Hepatocyte (in vitro differentiated cells): ENCODE measurements at regions not wholly inside any gene's neighbourhood (a gene's known extent, or its start where the extent isn't known, plus 50 kb on each side); places are given as distances from the start of the nearest gene placed in this dataset.

Source experiments
- DNase-seq: peaks from one replicate; pipeline ENCODE4 v3.0.0-alpha.2; 2016; ENCODE audit warnings: low spot score
- H2AFZ ChIP-seq: fragments of 200-600 bp; sonication (generic); 2 replicates; pipeline ENCODE4 v1.6.0; 2016; ENCODE audit warnings: antibody characterized with exemption, mild to moderate bottlenecking
- H3K27ac ChIP-seq: fragments of 200-600 bp; sonication (generic); 2 replicates; pipeline ENCODE4 v1.5.1; 2016; ENCODE audit warnings: mild to moderate bottlenecking
- H3K27me3 ChIP-seq: fragments of 200-600 bp; sonication (generic); 2 replicates; pipeline ENCODE4 v1.6.1; 2016
- H3K36me3 ChIP-seq: fragments of 200-600 bp; sonication (generic); replicated peaks from 2 replicates; pipeline ENCODE4 v1.5.1; 2016; ENCODE audit warnings: low read depth; ENCODE audit not compliant: insufficient read depth
- H3K4me1 ChIP-seq: fragments of 200-600 bp; sonication (generic); 2 replicates; pipeline ENCODE4 v1.5.1; 2016; ENCODE audit warnings: mild to moderate bottlenecking, moderate library complexity; ENCODE audit not compliant: insufficient read depth
- H3K4me2 ChIP-seq: fragments of 200-600 bp; sonication (generic); 2 replicates; pipeline ENCODE4 v1.6.0; 2016
- H3K4me3 ChIP-seq: fragments of 200-600 bp; sonication (generic); 2 replicates; pipeline ENCODE4 v1.5.1; 2016; ENCODE audit warnings: mild to moderate bottlenecking
- H3K79me2 ChIP-seq: fragments of 200-600 bp; sonication (generic); 2 replicates; pipeline ENCODE4 v1.6.0; 2017; ENCODE audit warnings: mild to moderate bottlenecking
- H3K9me2 ChIP-seq: fragments of 200-600 bp; sonication (generic); replicated peaks from 2 replicates; pipeline ENCODE4 v1.6.0; 2017; ENCODE audit warnings: mild to moderate bottlenecking; ENCODE audit not compliant: insufficient read depth
- H3K9me3 ChIP-seq: fragments of 200-600 bp; sonication (generic); 2 replicates; pipeline ENCODE4 v1.5.1; 2016; ENCODE audit warnings: low read depth, mild to moderate bottlenecking
- H4K20me1 ChIP-seq: fragments of 200-600 bp; sonication (generic); 2 replicates; pipeline ENCODE4 v1.6.0; 2016; ENCODE audit warnings: mild to moderate bottlenecking; ENCODE audit not compliant: insufficient read depth, poor library complexity, severe bottlenecking
- CTCF ChIP-seq: fragments of 200-600 bp; sonication (generic); IDR thresholded peaks from 2 replicates; pipeline ENCODE4 v1.5.1; 2016; ENCODE audit warnings: antibody characterized with exemption, mild to moderate bottlenecking; ENCODE audit not compliant: poor library complexity
- EZH2 ChIP-seq: fragments of 200-600 bp; sonication (generic); IDR thresholded peaks from 2 replicates; pipeline ENCODE4 v1.6.1; 2016; ENCODE audit warnings: antibody characterized with exemption, mild to moderate bottlenecking, borderline replicate concordance
- EZH2phosphoT487 ChIP-seq: fragments of 200-600 bp; sonication (generic); IDR thresholded peaks from one replicate; pipeline ENCODE4 v1.6.1; 2018; ENCODE audit warnings: antibody characterized with exemption, mild to moderate bottlenecking, low read depth, moderate library complexity; ENCODE audit not compliant: unreplicated experiment, severe bottlenecking
- WGBS: methylation state at CpG from one replicate; pipeline ENCODE4 v1.1.6; 2016; ENCODE audit warnings: low lambda C conversion rate; ENCODE audit errors: missing lambda C conversion rate; 5-methylcytosine and 5-hydroxymethylcytosine counted together

DNA sequence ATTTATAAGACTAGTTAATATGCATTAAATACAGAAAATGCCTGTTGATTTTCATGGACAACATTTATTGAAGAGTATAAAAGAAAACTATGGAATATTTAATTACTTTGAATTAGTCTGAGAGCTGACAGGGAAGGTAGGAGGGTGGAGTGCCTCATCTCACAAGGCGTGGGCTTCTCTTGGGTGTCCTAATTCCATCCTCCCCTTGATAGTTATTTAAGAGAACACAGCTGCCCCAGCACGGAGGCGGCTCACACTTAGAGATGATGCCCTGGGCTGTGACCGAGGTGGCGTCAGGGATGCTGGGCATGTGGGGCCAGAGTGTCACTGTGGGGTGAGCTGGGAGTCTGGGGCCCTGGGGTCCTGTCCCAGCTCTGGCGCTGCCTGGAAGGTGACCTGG lies 493.0 kb downstream of the PTPRU start:
- no peaks in the 10 kb centered on the region for H3K79me2 ChIP-seq
- no peaks in the 10 kb centered on the region for H3K9me2 ChIP-seq
- TF ChIP-seq CTCF (no peak), EZH2phosphoT487 (no peak), EZH2 (no peak)
- H3K4me3 ChIP-seq: no peak overlapping the region
- no peak overlapping the region for H3K27ac ChIP-seq
- H4K20me1 ChIP-seq: no peaks in the 10 kb centered on the region
- no peaks in the 10 kb centered on the region for H3K9me3 ChIP-seq
- H3K27me3 ChIP-seq: peaks cover 6% of the 10 kb centered on the region
- no peak overlapping the region for H2AFZ ChIP-seq
- no peak for DNase-seq
- H3K36me3 ChIP-seq: no peaks in the 10 kb centered on the region
- H3K4me1 ChIP-seq: no peaks in the 10 kb centered on the region
- 93% methylated on average over 6 of the region's 6 CpGs for WGBS
- no peak overlapping the region for H3K4me2 ChIP-seq

DNA sequence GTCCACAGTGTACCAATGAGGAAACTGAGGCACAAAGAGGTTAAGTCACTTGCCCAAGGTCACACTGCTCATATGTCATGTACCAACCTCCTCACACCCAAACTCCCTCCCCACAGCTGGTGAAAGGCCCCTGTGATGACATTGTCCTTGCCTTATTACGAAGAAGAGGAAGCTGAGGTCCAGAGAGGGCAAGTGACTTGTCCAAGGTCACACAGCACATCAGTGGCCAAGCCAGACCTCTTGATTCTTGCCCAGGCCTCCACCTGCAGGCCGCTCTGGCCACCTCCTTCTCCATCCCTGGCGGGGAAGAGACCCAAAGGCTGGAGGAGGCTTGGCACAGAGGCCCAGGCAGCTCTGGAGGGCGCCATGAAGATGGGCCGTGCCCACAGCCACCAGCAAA lies 492.4 kb downstream of the PTPRU start:
- H3K4me1 ChIP-seq: no peaks in the 10 kb centered on the region
- TF ChIP-seq EZH2 (no peak), CTCF (no peak), EZH2phosphoT487 (no peak)
- 80% methylated on average over 5 of the region's 5 CpGs for WGBS
- no peak overlapping the region for H3K27ac ChIP-seq
- no peaks in the 10 kb centered on the region for H3K79me2 ChIP-seq
- H3K9me3 ChIP-seq: no peaks in the 10 kb centered on the region
- no peak for DNase-seq
- H2AFZ ChIP-seq: no peak overlapping the region
- no peak overlapping the region for H3K4me2 ChIP-seq
- peaks cover 6% of the 10 kb centered on the region for H3K27me3 ChIP-seq
- no peaks in the 10 kb centered on the region for H4K20me1 ChIP-seq
- H3K4me3 ChIP-seq: no peak overlapping the region
- H3K9me2 ChIP-seq: no peaks in the 10 kb centered on the region
- H3K36me3 ChIP-seq: no peaks in the 10 kb centered on the region

DNA sequence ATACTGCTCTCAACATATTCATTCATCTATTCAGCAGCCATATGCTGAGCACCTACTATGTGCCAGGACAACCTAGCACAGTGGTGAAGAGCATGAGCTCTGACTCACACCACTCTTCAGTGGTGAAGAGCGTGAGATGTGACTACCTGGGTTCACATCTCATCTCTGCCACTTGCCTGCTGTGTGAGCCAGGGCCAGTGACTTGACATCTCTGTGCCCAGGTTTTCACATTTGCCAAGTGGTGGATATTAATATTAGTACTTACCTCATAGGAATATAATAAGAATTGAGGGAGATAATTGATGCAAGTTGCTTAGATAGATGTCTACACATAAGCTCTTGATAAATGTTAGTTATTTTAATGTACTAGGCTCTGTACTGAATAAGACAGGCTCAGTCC lies 488.9 kb downstream of the PTPRU start:
- Histone ChIP-seq H4K20me1 (no peaks in the 10 kb centered on the region), H3K4me2 (no peak overlapping the region), H3K27me3 (no peaks in the 10 kb centered on the region), H3K4me1 (no peaks in the 10 kb centered on the region), H3K4me3 (no peak overlapping the region), H3K27ac (no peak overlapping the region), H3K79me2 (no peaks in the 10 kb centered on the region), H3K36me3 (no peaks in the 10 kb centered on the region), H3K9me3 (no peaks in the 10 kb centered on the region), H3K9me2 (no peaks in the 10 kb centered on the region), H2AFZ (no peak overlapping the region)
- TF ChIP-seq EZH2 (no peak), EZH2phosphoT487 (no peak), CTCF (no peak)
- DNase-seq: no peak
- WGBS: 71% methylated on average over 1 of the region's 1 CpG

GRCh38 chr1:29722598-29722997 lies 486.3 kb downstream of the PTPRU start:
- DNase-seq: no peak
- no peaks in the 10 kb centered on the region for H3K4me1 ChIP-seq

More at GRCh38 chr1:29722598-29722997, 486.3 kb downstream of the PTPRU start:
- H3K36me3 ChIP-seq: no peaks in the 10 kb centered on the region
- no peaks in the 10 kb centered on the region for H3K9me2 ChIP-seq
- TF ChIP-seq EZH2phosphoT487 (no peak), EZH2 (no peak)
- H3K27ac ChIP-seq: no peak overlapping the region
- H3K27me3 ChIP-seq: no peaks in the 10 kb centered on the region
- no peak overlapping the region for H3K4me2 ChIP-seq
- H2AFZ ChIP-seq: no peak overlapping the region
- no peaks in the 10 kb centered on the region for H3K79me2 ChIP-seq
- H3K9me3 ChIP-seq: no peaks in the 10 kb centered on the region
- H3K4me3 ChIP-seq: no peak overlapping the region
- H4K20me1 ChIP-seq: no peaks in the 10 kb centered on the region
